GM19023 (cell line): ENCODE measurements at regions not wholly inside any gene's neighbourhood (a gene's known extent, or its start where the extent isn't known, plus 50 kb on each side); places are given as distances from the start of the nearest gene placed in this dataset.

Experiments
- ATAC-seq: cut with Tn5 transposase; IDR thresholded peaks from one replicate; pipeline ENCODE4 v1.9.1; 2021; ENCODE audit warnings: mild to moderate bottlenecking, moderate library complexity; ENCODE audit not compliant: unreplicated experiment

DNA sequence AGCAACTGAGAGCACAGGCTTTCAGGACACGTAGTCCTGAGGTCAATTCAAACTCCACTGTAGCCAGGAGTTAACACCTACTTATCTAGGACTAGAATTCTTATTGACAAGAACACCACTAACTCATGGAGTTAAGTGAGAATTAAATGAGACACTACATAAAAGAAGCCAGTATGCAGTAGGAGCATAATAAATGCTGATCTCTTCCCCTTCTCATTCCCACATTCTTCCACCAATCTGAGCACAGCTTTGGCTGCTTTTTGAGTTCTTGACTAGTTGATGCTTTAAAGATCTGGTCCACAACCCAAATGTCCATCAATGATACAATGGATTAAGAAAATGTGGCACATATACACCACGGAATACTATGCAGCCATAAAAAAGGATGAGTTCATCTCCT, 55.2 kb downstream of the TTC32 start:
- ATAC-seq, result no peak

DNA sequence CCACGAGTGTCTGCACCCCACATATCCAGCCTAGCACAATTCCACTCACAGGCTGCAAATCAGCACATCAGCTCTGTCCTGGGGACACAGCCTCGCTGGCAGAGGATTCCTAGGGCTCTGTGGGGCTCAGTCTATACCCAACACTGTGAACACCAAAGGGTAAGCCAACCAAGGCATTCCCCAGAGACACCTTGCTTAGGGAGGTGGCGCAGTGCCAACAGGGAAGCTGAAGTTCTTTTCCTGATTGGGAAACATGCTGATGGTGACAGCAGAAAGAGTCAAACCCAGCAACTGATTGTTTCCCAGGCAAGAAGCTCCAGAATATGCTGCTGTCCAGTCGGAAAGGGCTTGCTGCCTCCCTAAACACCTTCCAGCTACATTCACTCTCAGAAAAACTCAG, 55.8 kb downstream of the TTC32 start:
- no peak for ATAC-seq

DNA sequence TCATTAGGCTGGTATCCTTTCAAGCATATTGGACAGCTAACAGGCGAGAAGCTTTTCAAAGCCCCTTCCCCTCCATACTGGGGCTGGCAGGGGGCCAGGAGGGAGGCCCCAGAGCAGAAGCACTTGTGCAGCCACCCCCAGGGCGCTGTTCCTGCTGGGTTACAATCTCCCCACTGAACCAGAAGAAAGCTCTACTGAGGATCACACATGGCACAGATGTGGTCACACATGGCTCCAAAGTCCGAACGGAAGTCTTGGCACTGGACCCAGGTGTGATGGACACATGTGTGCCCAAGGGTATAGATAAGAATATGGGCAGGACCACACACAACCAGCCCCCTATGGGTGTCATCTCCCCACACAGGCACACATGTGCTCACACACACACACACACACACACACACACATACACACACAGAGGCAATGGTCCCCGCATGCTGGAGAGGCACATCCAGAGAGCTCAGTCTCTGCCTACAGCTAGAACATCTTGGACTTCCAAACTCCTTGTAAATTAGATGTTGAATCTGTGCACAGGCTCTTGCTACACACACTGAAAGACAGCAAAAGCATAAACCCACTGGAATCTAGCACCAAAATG, 56.4 kb downstream of the TTC32 start:
- ATAC-seq, result no peak

DNA sequence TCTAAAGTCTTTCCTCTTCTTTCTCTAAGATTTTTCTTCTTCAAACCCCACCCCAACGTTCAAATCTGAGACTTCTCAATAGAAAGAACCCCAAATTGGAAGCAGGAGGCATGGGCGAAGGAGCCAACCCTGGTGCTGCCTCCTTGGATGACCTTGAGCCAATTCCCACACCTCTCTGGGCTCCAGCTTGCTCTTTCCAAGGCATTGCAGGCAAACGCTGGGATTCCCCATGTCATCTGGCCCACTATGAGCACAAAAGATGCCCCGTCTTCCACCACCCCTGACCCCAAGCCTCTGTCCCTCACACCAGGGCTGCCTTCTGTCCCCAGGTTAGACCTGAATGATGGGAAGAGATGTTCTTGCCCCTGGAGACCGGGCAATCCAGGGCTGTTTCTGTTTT, 57.0 kb downstream of the TTC32 start:
- ATAC-seq, result no peak

DNA sequence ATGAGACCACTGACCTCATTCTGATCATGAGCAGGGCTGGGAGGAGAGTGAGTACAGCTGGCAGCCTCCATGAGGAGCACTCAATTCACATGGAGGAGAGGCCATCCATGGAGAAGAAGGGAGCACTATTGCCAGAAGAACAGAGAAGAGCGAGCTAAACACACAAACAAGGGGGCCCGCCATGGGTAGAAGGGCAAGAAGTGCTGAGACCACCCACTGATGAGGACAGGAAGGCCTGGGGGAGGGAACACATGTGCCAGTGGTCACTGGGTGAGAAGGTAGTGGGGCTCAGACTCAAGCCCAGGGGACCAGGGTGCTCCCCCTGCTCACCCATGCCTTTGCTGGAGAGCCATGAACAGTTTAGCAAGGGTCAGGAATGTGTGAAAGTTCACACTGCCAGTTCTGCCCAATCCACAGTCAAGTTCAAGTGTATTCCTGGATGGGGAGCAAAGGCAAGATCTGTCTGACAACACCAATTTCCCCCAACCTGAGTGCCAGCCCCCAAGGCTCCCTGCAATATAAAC, 57.7 kb downstream of the TTC32 start:
- ATAC-seq, result no peak

DNA sequence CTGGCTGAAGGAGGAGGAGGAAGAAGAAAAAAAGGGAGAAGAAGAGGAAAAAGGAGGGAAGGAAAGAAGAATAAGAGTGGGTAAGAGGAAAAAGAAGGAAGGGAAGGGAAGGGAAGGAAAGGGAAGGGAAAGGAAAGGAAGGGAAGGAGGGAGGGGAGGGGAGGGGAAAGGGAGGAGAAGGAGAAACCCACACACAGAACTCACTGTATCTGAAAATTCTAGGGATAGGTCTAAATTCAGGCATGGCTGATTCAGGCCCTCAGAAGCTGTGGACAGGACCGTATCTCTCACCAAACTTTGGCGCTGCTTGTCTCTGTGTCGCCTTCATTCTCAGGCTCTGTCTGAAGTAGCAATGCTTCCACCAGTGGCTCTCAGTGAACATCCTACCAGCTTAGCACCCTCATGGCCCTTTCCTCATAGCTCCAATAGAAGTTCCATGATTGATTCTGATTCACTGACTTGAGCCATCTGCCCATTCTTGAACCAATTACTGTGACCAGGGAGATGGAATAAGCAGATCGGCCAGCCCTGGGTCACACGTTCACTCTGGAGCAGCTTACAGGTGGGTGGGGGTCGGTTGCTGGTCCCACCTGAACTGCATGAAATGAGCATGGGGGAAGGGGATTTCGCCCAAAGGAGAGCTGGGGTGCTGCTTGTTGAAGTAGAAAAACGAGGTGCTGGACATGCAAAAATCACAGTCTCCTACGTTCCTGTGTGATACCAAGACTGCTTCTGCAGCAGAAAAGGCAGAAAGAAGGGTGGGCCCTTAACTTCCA, 59.7 kb downstream of the TTC32 start:
- no peak for ATAC-seq

DNA sequence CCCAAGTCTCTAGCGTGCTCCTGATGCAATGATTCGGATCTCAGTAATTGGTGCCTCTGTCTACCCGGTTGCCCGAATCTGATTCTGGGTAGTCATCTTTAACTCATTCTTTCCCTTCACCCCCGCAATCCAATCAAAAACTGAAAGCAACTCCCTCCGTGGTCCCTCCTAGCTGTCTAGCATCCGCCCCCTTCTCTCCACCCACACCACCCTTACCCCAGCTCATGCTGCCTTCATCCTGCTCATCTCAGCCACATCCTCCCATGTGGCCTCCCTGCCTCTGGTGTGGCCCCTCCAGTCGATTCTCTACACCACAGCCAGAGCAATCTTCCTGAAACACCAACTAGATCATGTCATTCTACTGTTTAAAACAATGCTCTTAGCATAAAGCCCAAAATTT, 62.3 kb downstream of the TTC32 start:
- no peak for ATAC-seq

DNA sequence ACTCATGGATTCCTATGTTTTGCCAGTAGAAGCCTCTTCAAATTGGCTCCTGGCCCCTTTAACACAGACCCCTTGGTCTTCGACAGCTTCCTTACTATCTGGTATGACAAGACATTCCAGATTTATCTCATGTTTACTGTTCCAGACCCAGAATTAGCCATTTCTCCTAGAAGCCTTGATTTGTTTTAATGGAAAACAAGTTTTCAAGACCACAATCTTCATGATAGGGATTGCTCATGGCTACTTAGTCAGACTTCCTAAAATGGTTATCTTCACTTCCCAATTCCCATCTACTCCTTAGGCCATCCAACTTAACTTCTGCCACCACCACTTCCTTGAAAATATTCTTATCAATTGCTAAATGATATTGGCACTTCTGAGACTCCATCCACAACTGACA, 63.2 kb downstream of the TTC32 start:
- ATAC-seq, result no peak

DNA sequence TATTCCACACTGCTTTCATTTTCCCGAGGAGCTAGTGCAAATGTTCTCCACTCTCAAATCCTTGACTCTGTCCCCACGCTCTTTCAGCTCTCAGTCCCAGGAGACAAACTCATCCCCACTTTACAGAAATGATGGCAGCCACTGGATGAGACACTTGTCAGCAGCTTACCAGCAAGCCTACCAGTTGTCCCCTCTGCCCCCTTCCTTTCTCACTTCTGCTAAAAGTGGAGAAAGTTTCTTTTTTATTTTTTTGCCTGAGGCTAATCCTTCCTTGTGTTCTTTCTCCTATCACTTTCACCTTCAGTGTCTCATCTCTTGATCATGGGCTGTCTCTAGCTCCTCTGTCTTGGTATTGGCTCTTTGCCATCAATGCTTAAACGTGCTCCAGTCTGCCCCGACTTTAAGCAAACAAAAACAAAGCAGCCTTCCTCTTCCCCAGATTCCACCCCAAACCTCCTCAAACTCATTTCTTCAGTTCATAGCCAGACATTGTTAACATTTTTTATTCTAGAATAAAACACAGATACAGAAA, 64.5 kb downstream of the TTC32 start:
- no peak for ATAC-seq

DNA sequence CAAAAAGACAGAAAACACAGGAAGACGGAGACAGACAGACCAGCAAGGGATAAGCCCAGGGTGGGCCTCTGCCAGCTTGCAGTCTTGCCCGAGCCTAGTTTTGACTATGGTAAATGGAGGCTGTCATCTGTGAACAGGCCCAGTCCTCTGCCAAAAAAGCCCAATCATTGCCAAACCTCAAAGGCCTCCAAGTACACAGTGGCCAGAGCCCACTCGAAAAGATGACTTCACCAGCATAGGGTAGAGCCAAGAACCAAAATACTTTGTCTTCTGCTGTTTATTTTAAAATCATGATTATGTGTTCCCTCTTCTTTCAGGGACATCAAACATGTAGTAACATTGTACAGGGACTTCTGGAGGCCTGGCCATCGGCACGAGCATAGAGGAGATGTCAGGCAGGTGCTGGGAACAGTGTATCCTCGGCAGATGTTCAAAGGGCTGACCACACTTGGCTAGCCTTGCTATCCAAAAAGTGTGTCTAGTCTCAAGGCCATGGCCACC, 66.0 kb downstream of the TTC32 start:
- no peak for ATAC-seq

DNA sequence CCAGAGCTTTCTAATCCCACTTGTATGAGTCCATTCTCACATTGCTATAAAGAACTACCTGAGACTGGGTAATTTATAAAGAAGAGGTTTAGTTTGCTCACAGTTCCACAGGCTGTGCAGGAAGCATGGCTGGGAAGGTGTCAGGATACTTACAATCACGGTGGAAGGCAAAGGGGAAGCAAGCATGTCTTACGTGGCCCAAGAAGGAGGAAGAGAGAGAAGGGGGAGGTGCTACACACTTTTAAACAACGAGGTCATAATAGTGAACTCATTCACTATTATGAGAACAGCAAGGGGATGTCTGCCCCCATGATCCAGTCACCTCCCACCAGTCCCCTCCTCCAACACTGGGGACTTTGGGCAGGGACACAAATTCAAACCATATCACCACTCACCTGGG, 67.8 kb downstream of the TTC32 start:
- no peak for ATAC-seq

DNA sequence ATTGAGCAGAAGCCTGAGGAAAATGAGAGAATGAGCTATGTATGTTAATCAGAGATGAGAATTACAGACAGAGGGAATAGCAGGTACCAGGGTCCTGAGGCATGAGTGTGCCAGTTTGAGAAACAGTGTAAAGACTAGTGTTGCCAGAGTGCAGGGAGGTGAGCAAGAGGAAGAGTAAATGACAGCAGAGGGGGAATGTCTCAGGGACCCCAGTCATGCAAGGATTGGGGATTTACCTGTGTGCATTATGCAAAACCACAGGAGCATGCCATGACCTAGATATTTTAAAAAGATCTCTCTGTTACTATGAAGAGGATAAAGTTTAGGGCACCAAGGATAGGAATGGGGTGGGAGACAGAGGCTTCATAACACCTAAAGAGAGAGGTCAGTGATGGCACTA, 72.1 kb downstream of the TTC32 start:
- ATAC-seq, result no peak

DNA sequence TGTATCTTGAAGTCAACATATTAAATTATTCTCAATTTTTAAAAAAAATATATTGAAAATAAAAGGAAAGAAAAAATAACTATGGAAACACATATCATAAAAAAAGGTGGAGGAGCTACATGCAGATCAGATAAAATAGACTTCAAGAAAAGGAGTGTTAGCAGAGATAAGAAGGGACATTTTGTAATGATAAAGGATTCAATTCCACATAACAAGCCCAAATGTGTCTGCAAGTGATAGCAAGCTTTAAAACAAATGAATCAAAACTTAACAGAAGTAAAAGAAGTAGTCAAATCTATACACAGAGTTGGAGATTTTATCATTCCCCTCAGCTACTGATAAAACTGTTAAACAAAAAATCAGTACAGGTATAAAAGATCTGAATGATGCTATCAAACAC, 74.9 kb downstream of the TTC32 start:
- no peak for ATAC-seq

DNA sequence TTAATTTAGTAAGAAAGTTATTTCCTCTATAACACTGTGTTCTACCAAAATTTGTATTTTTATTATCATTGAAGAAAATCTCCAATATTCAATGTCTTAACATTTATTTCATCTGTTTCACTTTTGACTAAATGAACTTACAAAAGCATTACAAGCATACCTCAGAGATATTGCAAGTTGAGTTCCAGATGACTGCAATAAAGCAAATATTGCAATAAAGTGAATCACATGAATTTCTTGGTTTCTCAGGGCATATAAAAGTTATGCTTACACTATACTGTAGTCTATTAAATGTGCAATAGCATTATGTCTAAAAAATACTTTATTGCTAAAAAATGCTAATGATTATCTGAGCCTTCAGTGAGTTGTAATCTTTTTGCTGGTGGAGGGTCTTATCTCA, 78.3 kb downstream of the TTC32 start:
- no peak for ATAC-seq

DNA sequence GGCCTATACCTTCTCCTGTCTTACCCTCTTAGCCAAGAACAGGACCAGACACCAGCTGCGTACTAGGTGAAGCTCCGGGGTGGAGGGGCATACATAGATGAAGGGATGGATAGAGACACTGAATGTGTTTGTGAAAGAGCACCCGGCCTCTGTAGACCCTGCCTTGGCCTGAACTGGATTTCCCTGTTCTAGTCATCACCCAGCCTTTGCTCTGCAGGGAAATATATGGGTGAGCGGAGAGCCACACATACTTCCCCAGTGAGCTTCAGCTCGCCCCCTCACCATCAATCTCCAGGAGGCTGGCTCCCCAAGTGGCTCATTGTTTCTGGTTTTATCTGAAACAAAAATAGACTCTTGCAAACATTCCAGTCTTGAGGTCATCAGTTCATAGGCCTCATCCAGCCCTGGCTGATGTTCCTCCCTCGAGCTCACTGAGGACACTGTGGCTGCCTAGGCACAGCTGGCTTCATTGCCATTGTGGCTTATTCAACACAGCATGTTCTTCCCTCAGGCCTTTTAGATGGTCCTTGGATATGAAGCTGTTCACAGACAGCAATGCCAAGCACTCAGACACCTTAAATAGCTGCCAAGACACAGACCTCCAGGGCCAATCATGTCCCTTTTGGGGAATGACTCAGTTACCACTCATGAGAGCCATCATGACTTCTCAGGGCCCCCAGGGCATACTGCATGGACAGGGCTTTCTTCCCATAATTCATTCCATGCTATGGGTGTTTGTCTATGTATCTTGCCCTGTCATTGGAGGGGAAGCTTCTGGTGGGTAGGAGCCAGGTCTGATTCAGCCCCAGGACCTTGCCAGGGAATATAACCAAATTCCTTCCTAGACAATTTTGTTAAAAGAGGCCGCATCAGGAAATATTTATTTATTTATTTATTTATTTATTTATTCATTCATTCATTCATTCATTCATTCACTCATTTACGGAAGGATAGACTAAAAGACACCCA, 82.4 kb downstream of the TTC32 start:
- ATAC-seq, result no peak

DNA sequence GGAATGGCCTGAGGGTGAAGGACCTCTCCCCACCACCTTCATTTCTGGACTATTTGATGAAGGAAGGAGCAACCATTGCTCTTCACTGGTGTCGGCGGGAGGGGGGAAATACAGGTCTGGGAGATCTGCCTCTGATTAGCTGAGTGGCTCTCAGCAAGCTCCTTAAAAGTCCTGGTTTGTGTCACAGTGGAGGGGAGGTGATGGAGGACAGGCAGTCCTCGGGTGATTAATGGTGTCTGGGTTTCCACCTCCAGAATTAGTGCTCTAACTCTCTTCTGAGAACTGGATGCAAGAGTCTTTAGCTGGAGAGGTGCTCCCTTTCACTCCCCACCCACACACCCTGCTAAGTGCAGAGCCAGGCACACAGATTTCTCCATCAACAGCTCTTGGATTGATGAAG, 83.2 kb downstream of the TTC32 start:
- ATAC-seq, result no peak

DNA sequence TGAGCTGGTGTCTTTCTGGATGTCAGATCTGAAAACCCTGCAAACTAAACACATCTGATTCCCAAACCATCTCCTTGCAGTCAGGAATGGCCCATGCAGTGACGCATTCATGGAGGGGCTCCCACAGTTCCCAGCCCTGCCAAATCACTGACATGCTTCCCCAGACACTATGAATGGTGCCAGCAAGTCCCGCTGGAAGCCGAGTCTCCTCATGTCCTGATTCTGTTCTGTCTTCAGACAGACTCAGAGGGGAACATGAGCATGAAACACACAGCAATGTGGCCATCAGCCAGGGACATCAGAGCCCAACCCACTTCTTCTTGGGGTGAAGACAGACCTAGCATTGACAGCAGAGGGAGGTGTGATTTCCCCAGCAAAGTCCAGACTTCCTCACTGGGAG, 83.7 kb downstream of the TTC32 start:
- ATAC-seq, result no peak

DNA sequence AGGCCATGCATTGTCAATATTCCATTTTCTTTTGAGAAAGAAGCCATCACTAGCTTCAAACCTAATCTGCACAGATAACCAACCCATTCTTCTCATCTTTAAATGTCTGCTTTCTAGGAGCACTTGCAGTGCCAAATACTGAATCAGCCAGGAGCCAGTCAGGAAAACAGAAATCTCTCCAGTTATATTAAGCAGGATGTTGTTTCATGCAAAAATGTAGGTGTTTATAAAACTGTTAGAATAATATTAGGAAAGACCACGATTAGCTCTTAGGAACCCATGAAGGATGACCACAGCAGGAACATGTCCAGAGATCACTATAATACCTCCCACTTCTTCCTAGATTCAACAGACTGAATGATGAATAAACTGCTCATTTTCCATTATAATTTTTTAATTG, 86.0 kb downstream of the TTC32 start:
- ATAC-seq, result no peak

DNA sequence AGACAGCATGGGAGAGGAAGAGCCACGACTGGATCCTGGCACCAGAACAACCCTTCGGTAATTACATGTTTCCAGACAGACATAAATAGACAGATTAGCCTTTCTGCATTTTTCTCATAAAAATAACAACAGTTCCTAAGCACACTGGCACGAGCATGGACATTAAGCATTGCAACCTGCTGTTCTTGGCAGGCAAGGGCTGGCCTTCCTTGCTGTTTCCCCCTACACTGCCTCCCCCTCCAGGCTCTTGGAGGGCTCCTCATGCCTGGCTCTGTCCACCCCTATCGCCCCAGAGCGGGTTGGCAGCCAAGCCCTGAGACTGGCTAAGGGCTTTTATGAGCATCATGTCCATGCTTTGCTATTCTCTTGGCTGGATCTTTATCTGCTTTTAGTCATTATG, 89.6 kb downstream of the TTC32 start:
- ATAC-seq, result no peak

DNA sequence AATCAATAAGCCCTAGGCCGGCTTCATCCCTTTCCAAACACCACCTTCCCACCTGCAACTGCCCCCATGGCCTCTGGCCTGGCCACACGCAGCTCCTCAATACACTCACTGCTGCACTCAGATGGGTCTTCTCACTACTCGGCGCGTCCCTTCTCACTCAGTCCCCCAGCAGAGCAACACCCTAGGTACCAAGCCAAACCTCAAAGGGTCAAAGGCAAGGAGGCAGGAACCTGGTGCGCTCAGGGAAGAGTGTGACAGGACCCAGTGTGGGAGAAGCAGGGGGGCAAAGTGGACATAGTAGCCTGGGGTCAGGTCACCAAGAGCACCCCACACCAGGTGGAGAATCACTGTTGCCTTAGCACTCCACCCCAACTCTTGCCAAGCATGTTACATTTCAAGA, 90.6 kb downstream of the TTC32 start:
- ATAC-seq, result no peak

DNA sequence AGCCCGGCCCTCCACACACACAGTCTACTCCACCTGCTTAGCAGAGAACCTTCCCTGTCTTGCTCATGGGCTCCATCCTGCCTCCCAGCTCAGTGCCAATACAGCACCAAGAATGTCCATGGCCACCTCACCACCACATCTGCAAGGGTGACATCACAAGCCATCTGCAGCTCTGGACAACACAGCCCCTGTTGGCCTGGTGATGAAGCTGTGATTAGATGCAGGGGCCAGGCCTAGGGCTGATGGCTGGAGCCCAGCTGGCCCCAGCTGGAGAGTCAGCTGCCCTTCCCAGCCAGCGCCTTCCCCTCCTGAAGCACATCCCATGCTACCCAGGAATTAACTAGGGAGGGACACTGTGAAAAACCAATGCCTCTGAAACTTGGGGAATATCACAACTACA, 91.1 kb downstream of the TTC32 start:
- no peak for ATAC-seq
